ENCODE measurements at regions not wholly inside any gene's neighbourhood (a gene's known extent, or its start where the extent isn't known, plus 50 kb on each side); places are given as distances from the start of the nearest gene placed in this dataset.

DNA sequence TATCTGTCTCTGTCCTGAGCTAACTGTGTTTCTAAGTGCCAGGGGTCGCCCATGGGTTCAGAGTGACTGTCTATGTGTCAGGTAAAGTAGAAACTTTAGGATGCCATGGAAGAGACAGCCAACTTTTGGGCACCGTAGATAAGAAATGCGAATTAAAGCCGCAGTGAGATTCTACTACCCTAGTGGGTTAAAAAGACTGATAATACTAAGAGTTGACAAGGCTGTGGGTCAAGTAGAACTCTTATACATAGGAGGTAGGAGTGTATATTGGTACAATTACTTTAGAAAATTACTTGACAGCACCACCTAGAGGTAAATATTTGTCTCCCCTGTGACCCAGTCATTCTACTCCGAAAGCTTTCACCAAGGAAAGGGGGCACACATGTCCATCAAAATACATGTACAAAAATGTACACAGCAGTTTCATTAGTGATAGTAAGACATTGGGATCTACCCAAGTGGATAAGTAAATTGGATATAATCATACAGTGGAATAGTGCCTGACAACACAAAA lies 371.3 kb downstream of the SLC4A3 start:
- no peak for DNase-seq (ENCODE audit: low spot score)

GRCh38 chr2:220000080-220000479 lies 372.6 kb downstream of the SLC4A3 start:
- no peak for DNase-seq (ENCODE audit: low spot score)

GRCh38 chr2:220000586-220000985 lies 373.2 kb downstream of the SLC4A3 start:
- DNase-seq (ENCODE audit: low spot score), result no peak

- DNase-seq (ENCODE audit: low spot score), result peak; percentile 18
Observed at GRCh38 chr2:220001751-220002150, 374.3 kb downstream of the SLC4A3 start.

DNA sequence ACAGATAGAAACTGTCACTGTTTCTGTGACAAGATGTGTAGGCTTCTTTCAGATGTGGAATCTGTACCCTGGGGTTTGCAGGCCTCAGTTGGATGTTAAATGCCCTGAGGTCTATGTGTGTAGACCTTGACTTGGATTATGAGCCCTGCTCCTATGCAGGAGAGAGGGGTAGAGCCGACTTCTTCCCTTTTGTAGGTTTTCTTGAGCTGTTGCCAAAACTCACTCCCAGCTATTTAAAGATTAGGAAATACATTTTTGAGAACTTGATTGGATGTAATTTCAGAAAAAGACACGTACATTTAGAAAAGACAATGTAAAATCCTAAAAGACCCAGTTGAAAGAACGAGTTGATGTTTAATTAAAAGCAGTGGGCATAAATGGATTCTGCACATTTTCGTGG lies 374.8 kb downstream of the SLC4A3 start:
- DNase-seq (ENCODE audit: low spot score), result no peak

DNA sequence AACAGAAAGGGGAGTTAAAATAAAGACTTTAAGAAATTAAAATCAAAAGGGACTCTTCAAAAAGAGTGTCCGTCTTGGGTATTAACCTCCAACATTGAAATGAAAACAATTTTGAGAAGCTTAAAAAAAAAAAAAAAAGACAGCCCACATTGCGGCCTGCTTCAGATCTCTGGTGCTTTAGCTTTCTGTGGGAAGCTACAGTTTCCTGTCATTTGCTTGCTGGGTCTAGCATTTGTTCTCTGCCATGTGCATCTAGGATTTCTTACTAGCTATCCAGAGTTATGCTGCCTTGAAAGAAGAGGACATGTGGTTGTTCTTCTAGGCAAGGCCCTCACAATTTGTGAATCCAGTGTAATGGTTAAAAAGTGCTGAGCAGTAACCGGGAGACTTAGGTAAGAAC lies 375.3 kb downstream of the SLC4A3 start:
- no peak for DNase-seq (ENCODE audit: low spot score)

- no peak for DNase-seq (ENCODE audit: low spot score)
Observed at GRCh38 chr2:220005362-220005761, 377.9 kb downstream of the SLC4A3 start.

GRCh38 chr2:220006152-220006621 lies 378.8 kb downstream of the SLC4A3 start:
- DNase-seq (ENCODE audit: low spot score), result no peak

- DNase-seq (ENCODE audit: low spot score), result no peak
Observed at GRCh38 chr2:220011859-220012258, 384.4 kb downstream of the SLC4A3 start.

GRCh38 chr2:220014961-220015360 lies 387.5 kb downstream of the SLC4A3 start:
- no peak for DNase-seq (ENCODE audit: low spot score)

- no peak for DNase-seq (ENCODE audit: low spot score)
Observed at GRCh38 chr2:220015576-220015975, 388.1 kb downstream of the SLC4A3 start.

GRCh38 chr2:220025207-220025606 lies 397.8 kb downstream of the SLC4A3 start:
- no peak for DNase-seq (ENCODE audit: low spot score)

- DNase-seq (ENCODE audit: low spot score), result no peak
Observed at GRCh38 chr2:220029013-220029412, 401.6 kb downstream of the SLC4A3 start.

- DNase-seq (ENCODE audit: low spot score), result no peak
Observed at GRCh38 chr2:220033546-220033945, 406.1 kb downstream of the SLC4A3 start.

GRCh38 chr2:220034426-220035130 lies 407.1 kb downstream of the SLC4A3 start:
- DNase-seq (ENCODE audit: low spot score), result no peak

DNA sequence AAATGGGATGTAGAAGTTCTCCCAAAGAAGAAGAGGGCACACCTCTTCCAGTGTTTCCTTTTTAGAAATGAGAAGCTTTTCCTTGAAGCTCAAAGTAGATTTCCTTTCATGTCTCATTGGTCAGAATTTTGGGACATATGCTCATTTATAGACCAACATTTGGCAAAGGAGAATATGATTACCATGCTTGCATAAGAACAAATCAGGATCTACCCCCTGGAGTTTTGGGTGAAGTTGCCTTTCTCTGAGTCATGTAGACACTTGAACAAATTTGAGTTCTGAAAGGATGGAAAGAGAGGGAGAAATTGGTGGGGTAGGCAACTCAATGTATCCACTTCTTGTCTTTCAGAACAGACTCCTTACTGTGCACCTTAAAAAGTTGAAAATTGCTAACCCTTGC lies 409.0 kb downstream of the SLC4A3 start:
- DNase-seq (ENCODE audit: low spot score), result no peak

DNA sequence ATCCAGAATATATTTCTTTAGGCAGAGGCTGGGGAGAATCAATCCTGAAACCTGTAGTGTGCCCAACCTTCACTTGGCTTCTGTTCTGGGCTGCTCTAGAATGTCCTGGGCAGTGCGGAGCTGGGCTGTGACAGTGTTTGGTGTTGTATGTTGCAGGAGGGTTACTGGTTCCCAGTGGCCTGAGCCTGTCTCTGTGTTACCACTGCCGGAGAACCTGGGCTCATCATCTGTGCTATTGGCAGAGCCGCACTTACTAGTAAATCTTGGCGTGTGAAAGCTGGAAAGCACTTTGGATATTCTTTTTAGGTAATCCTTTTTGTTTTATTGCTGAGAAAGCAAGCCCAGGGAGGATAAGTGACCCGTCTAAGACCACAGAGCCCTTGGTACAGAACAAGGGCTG lies 412.9 kb downstream of the SLC4A3 start:
- DNase-seq (ENCODE audit: low spot score), result no peak

DNA sequence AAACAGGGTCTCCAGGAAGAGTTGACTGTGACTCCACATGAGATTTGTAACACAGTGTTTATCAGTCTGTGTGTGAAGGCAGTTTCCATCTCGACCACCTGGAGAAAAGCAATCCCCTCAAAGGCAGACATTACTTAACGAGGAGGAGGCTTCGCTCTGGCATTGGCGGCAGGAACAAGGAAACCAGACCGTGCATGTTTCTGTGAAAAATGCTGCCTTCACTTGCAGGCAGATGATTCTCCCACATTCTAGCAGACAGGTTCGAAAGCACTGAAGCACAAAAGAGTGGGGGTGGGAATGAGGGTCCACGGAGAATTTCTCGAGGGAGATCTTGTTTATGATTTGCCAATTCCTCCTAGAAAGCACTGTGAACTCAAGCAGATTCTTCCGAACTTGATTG lies 414.0 kb downstream of the SLC4A3 start:
- no peak for DNase-seq (ENCODE audit: low spot score)

- no peak for DNase-seq (ENCODE audit: low spot score)
Observed at GRCh38 chr2:220043155-220043989, 415.9 kb downstream of the SLC4A3 start.

- DNase-seq (ENCODE audit: low spot score), result no peak
Observed at GRCh38 chr2:220043990-220044335, 416.5 kb downstream of the SLC4A3 start.

DNA sequence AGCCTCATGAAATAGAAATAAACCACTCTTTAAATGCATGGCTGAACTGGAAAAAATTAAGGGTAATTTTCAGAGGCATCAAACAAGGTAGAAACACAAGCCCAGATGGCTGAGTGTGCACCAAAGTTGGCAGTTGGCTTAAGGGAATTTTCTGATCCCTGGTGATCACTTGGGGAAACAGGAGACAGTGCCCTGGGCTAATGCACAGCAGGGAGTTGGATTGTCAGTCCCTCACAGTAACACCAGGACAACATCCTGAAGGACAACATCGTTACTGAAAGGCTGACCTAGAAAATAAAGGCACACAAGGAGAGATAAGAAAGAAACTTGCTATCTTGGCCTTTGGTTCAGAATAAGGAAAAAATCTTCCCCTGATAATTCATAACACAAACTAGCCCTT lies 417.0 kb downstream of the SLC4A3 start:
- no peak for DNase-seq (ENCODE audit: low spot score)

DNA sequence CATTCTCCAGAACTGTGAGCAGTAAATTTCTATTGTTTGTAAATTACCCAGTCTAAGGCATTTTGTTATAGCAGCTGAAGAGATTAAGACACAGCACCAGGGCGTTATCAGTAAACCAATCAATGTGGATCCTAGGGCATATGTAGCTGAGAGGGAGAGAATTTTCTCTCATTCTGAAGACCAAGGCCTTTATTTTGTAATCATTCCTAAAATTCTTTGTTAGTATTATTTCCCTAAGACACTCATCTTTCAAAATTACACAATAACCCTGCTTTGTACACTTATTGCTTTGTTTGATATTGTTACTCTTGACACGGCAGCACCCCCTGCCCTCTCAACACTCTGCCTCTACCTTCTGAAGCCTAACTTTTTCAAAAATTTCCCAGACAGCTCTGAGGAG lies 419.1 kb downstream of the SLC4A3 start:
- no peak for DNase-seq (ENCODE audit: low spot score)

GRCh38 chr2:220051716-220052115 lies 424.3 kb downstream of the SLC4A3 start:
- DNase-seq (ENCODE audit: low spot score), result no peak
